ENCODE measurements at regions not wholly inside any gene's neighbourhood (a gene's known extent, or its start where the extent isn't known, plus 50 kb on each side); places are given as distances from the start of the nearest gene placed in this dataset.
A peak's percentile ranks its signal among the peaks of the same experiment; 100 is the strongest.

- no peak overlapping the region for H3K27ac ChIP-seq
- no peak for DNase-seq (ENCODE audit: low read depth, low spot score)
Observed at GRCh38 chr1:83026745-83027144, 972.2 kb downstream of the TTLL7 start.

GRCh38 chr1:83024251-83024767 is 974.6 kb downstream of the TTLL7 start:
- DNase-seq (ENCODE audit: low read depth, low spot score) = no peak
- H3K27ac ChIP-seq = no peak overlapping the region

GRCh38 chr1:83023212-83023611 is 975.7 kb downstream of the TTLL7 start:
- DNase-seq (ENCODE audit: low read depth, low spot score) = no peak
- H3K27ac ChIP-seq = no peak overlapping the region

- no peak for DNase-seq (ENCODE audit: low read depth, low spot score)
- H3K27ac ChIP-seq = no peak overlapping the region
Observed at GRCh38 chr1:83022206-83022605, 976.7 kb downstream of the TTLL7 start.

GRCh38 chr1:83017701-83018100 is 981.2 kb downstream of the TTLL7 start:
- H3K27ac ChIP-seq = no peak overlapping the region
- no peak for DNase-seq (ENCODE audit: low read depth, low spot score)

GRCh38 chr1:83017276-83017675 is 981.7 kb downstream of the TTLL7 start:
- no peak for DNase-seq (ENCODE audit: low read depth, low spot score)
- no peak overlapping the region for H3K27ac ChIP-seq

GRCh38 chr1:83016354-83016849 is 982.5 kb downstream of the TTLL7 start:
- no peak overlapping the region for H3K27ac ChIP-seq
- no peak for DNase-seq (ENCODE audit: low read depth, low spot score)

- DNase-seq (ENCODE audit: low read depth, low spot score) = no peak
- H3K27ac ChIP-seq = no peak overlapping the region
Observed at GRCh38 chr1:83015163-83015562, 983.8 kb downstream of the TTLL7 start.

- no peak for DNase-seq (ENCODE audit: low read depth, low spot score)
Observed at GRCh38 chr1:83012950-83013349, 986.0 kb downstream of the TTLL7 start.

GRCh38 chr1:83011265-83011664 is 987.7 kb downstream of the TTLL7 start:
- no peak for DNase-seq (ENCODE audit: low read depth, low spot score)
- H3K27ac ChIP-seq = peak overlapping the region; percentile 19

More at GRCh38 chr1:83012950-83013349, 986.0 kb downstream of the TTLL7 start:
- no peak overlapping the region for H3K27ac ChIP-seq

GRCh38 chr1:83006271-83006670 is 992.7 kb downstream of the TTLL7 start:
- DNase-seq (ENCODE audit: low read depth, low spot score) = no peak
- H3K27ac ChIP-seq = no peak overlapping the region

- no peak for DNase-seq (ENCODE audit: low read depth, low spot score)
- no peak overlapping the region for H3K27ac ChIP-seq
Observed at GRCh38 chr1:83000286-83000685, 998.6 kb downstream of the TTLL7 start.

GRCh38 chr1:82995951-82996350 is 1003.0 kb downstream of the TTLL7 start:
- DNase-seq (ENCODE audit: low read depth, low spot score) = no peak
- H3K27ac ChIP-seq = no peak overlapping the region

- no peak overlapping the region for H3K27ac ChIP-seq
- no peak for DNase-seq (ENCODE audit: low read depth, low spot score)
Observed at GRCh38 chr1:82994616-82995263, 1004.2 kb downstream of the TTLL7 start.

GRCh38 chr1:82991569-82991968 is 1007.4 kb downstream of the TTLL7 start:
- DNase-seq (ENCODE audit: low read depth, low spot score) = no peak
- H3K27ac ChIP-seq = no peak overlapping the region

- no peak overlapping the region for H3K27ac ChIP-seq
- DNase-seq (ENCODE audit: low read depth, low spot score) = no peak
Observed at GRCh38 chr1:82979593-82980236, 1019.2 kb downstream of the TTLL7 start.

GRCh38 chr1:82978461-82979324 is 1020.2 kb downstream of the TTLL7 start:
- DNase-seq (ENCODE audit: low read depth, low spot score) = no peak
- no peak overlapping the region for H3K27ac ChIP-seq

GRCh38 chr1:82972841-82973553 is 1025.9 kb downstream of the TTLL7 start:
- H3K27ac ChIP-seq = no peak overlapping the region
- no peak for DNase-seq (ENCODE audit: low read depth, low spot score)

GRCh38 chr1:82969340-82969739 is 1029.6 kb downstream of the TTLL7 start:
- DNase-seq (ENCODE audit: low read depth, low spot score) = no peak
- no peak overlapping the region for H3K27ac ChIP-seq

GRCh38 chr1:82962658-82963057 is 1036.3 kb downstream of the TTLL7 start:
- H3K27ac ChIP-seq = no peak overlapping the region
- DNase-seq (ENCODE audit: low read depth, low spot score) = no peak
